HCT116 (cell line): ENCODE measurements at regions not wholly inside any gene's neighbourhood (a gene's known extent, or its start where the extent isn't known, plus 50 kb on each side); places are given as distances from the start of the nearest gene placed in this dataset.

ENCODE experiments used
- CEBPB ChIP-seq: IDR thresholded peaks from 2 replicates; pipeline ENCODE4 v1.6.1; 2012; ENCODE audit warnings: low read depth
- POLR2A ChIP-seq: IDR thresholded peaks from 2 replicates; pipeline ENCODE4 v1.7.0; 2011; ENCODE audit warnings: borderline replicate concordance; ENCODE audit not compliant: insufficient read depth, insufficient read length; ENCODE audit errors: extremely low read depth
- TF ChIP-seq, protein P1 (sequence below): IDR thresholded peaks from 2 replicates; pipeline ENCODE4 v1.6.1; 2011; ENCODE audit warnings: mild to moderate bottlenecking, low read length, moderate library complexity; ENCODE audit not compliant: insufficient replicate concordance; ENCODE audit errors: extremely low read depth
- TF ChIP-seq, protein P2 (sequence below): IDR thresholded peaks from 2 replicates; pipeline ENCODE4 v1.6.1; 2012

DNA sequence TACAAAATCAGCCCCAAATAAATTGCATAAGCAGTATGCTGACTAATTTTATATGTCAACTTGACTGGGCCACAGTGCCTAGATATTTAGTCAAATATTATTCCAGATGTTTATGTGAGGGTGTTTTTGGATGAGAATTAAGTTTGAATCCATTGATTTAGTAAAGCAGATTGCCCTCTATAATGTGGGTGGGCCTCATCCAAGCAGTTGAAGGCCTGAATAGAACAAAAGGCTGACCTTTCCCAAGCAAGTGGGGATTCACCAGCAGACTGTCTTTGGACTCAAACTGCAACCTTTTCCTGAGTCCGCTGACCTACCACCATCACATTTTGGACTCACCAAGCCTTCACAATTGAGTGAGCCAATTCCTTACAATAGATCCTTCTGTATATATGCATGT, 186.4 kb downstream of the ARHGAP12 start:
- TF ChIP-seq, protein P1, sequence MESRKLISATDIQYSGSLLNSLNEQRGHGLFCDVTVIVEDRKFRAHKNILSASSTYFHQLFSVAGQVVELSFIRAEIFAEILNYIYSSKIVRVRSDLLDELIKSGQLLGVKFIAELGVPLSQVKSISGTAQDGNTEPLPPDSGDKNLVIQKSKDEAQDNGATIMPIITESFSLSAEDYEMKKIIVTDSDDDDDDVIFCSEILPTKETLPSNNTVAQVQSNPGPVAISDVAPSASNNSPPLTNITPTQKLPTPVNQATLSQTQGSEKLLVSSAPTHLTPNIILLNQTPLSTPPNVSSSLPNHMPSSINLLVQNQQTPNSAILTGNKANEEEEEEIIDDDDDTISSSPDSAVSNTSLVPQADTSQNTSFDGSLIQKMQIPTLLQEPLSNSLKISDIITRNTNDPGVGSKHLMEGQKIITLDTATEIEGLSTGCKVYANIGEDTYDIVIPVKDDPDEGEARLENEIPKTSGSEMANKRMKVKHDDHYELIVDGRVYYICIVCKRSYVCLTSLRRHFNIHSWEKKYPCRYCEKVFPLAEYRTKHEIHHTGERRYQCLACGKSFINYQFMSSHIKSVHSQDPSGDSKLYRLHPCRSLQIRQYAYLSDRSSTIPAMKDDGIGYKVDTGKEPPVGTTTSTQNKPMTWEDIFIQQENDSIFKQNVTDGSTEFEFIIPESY: no peak
- TF ChIP-seq POLR2A (no peak), CEBPB (no peak)
- TF ChIP-seq, protein P2, sequence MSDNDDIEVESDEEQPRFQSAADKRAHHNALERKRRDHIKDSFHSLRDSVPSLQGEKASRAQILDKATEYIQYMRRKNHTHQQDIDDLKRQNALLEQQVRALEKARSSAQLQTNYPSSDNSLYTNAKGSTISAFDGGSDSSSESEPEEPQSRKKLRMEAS: no peak
